ENCODE measurements at regions not wholly inside any gene's neighbourhood (a gene's known extent, or its start where the extent isn't known, plus 50 kb on each side); places are given as distances from the start of the nearest gene placed in this dataset.

DNA sequence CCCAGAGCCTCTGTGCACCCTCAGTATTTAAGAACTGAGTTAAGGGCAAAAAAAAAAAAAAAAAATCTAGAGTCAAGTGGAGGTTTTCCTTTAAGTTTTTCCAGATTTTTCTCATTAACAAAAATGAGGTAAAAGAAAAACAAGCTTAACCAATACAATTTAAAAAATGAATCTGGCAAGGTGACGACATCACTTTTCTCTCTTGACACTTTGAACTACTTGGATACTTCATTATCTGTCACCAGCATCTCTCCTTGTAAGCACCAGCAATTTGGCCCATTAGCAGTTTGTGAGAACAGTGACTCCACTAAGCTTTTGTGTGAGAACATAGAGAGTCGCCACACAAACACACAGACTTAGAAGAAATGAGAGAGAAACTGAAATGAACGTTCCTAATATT lies 345.7 kb upstream of the SLC30A5 start:
- DNase-seq (ENCODE audit: low read depth), result no peak

DNA sequence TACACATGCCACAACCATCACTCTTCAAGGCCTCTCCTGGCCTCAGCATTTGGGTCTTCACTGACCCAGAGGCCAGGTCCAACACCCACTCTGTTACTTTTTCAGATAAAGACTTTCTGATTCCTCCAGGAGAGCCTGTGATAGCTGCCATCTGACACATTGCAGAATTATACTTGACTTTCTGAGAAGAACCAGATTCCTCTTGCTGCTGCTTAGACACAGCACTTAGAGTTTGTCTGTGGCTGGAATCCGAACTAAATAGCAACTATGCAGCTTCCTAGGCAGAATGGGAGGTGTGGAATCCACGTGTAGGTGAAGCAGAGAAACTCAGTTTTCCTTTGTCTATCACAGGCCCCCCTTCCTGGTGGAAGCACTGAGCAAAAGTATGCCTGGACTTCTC lies 344.7 kb upstream of the SLC30A5 start:
- no peak for DNase-seq (ENCODE audit: low read depth)

DNA sequence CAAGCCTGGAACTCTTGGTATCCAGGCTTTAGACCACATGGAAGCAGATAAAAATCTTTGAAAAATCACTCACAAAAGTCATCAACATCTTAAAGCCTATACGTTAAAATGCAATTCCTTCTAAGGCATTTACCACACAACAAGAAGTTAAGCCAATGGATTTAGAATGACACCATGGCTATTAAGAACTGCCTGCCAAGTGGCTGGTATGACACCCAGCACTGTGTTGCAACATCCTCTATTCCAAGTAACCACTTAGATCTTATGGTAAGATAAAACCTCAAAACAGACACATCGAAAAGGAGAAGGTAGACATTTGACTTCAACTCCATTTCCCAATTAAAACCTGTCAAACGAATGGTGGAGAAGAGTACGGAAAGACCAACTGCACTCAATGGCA lies 344.2 kb upstream of the SLC30A5 start:
- no peak for DNase-seq (ENCODE audit: low read depth)

DNA sequence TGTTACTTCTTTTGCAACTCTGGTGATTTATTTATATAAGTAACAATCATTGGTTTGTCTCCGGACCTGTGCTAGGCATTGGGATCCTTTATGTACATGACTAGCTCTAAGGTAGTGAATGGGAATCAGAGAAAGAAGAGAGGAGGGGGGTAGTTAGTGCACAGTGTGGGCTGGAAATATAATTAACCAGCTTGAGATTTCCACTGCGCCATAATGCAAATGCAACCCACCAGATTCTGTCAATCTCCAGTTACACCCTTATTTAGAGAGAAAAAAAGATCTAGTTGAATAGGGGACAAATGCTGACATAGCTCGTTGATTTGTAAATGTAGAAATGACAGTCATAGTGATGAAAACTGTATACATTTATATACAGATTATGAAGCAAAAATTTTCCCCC lies 342.2 kb upstream of the SLC30A5 start:
- no peak for DNase-seq (ENCODE audit: low read depth)

DNA sequence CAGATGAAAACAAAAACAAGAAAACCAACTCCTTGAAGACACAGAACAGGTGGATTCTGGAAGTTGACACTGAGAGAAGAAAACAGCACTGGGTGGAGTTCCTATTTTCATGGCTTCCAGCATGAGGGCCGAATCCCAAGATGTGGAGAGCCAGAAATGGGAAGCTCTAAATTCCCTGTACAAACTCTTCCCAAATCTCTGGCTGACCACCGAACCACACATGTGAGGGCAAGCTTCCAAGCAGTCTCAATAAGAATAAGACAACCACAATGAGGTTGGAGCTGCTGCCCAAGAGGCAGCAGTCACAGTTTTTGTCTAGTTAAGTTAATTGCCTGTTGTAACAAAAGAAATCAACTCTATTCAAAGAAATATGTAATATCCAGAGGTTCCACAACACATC lies 339.3 kb upstream of the SLC30A5 start:
- no peak for DNase-seq (ENCODE audit: low read depth)

DNA sequence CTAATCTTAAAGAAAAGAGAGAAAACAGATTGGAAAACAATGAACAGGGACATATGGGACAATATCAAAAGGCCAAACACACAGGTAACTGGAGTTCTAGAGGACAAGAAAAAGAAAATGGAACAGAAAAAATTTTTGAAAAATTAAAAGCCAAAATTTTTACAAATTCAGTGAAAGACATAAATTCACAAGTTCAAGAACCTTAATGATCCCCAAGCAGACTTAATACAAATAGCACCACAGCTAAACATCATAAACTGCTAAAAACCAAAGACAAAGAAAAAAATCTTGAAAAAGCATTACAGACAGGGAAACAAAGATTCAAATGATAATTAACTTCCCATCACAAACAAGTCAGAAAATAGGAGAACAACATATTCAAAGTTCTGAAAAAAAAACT lies 338.5 kb upstream of the SLC30A5 start:
- DNase-seq (ENCODE audit: low read depth), result no peak

DNA sequence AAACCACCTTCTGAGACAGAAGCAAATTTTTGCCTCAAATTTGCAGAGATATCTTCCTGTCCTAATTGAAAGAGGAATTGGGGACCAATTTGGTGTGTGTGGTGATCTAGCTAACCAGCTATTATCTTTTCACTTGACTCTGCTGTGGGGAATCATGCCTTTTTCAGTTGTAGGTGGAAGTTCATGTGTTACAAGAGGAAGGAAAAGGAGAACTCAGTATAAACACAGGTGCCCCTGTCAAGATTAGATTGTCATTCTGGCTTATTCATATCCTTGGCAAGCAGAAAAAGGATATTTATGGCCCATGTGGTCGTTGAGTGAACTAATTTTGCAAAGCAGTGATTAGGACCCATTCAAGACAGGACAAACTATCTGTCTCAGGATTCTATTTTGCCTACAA lies 336.8 kb upstream of the SLC30A5 start:
- no peak for DNase-seq (ENCODE audit: low read depth)

DNA sequence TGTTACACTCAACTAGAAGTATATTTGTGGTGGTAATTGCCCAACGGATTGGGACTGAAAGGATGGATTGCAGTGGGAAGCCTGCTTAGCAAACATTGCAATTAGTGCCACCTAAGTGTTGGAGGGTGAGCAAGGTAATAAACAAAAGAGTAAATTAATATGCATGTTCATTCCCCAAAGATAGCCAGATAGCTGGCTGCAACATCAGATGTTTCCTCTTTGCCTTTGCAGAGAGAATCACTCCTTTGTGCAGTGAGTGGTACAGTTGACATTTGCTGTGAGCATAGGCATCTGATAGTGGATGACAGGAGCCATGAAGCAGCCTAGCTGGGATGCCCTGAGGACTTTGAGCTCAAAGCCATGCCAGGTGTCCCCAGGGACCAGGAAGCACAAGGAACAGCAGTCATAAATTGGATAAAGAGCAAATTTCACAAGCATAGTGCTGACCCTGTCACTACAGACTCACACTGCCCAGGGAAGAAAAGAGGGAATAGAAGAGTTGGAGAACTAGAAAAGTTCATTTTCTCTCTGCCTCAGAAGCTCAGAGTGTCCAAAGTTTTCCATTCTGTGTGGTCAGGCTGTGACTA lies 336.1 kb upstream of the SLC30A5 start:
- no peak for DNase-seq (ENCODE audit: low read depth)

DNA sequence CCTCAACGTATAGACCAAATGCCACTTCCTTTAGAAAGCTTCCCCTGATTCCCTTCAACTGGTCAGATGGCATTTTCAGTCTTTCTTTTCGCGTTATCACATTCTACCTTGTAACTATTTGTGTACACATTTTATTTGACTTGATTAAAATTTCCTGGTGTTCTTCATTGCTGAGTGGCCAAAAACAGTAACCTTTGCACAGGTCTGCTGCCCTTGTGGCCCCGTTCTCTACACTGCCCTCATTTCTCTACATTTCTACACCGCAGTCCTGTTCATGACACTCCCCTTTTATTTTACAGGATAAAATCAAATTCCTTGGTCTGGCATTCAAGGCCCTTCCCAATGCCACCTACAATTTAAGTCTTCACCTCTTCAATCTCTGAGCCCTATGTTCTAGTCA lies 334.2 kb upstream of the SLC30A5 start:
- no peak for DNase-seq (ENCODE audit: low read depth)

DNA sequence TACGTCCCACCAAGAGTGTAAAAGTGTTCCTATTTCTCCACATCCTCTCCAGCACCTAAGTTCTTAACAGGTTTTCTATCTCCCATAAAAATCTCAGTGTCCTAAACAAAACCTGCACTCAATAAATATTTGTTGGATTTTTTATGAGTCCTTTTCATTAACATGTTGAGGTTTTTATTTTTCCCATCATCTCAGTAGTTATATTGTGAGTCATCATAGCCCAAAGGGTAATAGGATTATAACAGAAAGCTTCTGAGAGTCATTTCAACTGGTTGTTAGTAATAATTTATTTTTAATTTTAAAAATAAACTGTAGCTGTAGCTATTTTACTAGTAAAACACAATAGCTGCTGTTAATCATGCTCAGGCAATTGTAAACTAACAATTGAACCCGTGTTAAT lies 331.6 kb upstream of the SLC30A5 start:
- DNase-seq (ENCODE audit: low read depth), result no peak

DNA sequence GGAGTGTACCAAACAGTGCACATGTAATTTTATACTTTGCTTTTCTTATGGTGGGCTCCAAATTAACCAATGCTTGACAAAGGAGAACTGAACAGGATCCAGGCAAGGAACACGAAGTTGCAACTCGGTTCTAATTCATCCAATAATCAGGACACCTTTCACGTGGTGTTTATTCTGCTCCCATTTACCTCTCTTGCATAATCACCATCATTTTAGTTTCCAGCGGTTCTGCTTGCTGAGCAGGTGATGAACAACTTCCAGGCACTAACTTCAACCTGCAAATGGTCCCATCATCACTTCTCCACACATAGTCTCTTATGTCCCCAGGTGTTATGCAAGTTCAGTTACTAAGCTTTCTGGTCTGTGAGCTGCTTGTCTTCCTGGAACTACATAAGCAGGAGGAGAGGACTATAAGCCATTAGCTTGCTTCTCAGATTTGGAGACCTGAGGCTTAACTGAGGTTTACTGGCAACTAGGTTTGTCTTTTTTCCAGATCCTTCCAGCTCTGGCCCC lies 326.8 kb upstream of the SLC30A5 start:
- DNase-seq (ENCODE audit: low read depth), result no peak

DNA sequence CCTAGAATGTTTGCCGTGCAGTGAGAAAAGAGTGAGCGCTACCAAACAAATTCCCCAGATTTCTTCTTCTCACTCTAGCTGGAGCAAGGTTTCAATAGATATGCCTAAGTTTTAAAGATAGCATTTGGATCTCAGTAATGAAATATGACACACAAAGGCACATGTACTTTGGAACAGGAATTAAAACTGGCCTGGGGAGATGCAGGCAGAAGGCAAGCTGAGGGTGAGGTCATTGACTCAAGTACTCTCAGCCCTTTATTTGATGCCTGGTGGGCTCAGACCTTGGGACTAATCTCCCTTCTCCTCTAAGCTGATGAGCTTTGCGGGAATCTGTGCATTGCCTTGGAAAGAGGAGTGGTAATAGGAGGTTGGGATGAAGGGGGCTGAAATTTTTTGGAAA lies 323.3 kb upstream of the SLC30A5 start:
- no peak for DNase-seq (ENCODE audit: low read depth)

DNA sequence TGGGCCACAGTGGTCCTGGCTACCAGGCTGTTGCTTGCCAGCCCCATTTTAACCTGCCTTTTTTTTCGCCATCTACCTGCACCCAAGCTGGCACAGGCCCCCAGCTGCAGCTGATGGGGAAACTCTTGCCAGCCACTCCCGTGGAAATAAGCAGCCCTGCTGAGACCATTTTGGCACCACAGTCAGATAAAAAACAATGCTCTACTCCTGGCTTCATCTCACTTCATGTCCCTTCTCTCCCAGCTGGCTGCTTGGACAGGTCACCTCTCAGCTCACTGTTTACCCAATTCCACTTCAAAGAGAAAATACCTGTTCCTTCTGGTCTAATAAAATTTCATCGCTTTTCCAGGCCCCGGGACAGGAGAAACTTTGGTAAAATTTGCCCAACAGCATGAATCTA lies 322.6 kb upstream of the SLC30A5 start:
- DNase-seq (ENCODE audit: low read depth), result no peak

DNA sequence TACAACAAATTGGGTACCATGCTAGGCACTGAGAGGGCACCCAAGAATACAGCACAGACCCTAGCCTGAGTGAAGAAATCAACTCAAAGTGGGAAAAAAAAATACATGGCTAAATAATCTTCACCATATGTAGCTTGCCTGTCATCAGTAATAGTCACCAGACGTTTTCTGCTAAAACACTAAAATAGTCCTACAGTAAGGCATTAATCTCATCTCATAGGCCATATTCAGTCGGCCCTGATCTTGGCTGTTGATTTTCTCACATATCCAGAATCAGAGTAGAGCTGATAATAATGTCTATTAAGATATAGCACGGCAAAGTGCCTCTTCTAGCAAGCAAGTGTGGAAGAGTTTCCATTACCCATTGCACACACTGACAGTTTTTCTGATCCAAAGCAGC lies 322.1 kb upstream of the SLC30A5 start:
- no peak for DNase-seq (ENCODE audit: low read depth)

DNA sequence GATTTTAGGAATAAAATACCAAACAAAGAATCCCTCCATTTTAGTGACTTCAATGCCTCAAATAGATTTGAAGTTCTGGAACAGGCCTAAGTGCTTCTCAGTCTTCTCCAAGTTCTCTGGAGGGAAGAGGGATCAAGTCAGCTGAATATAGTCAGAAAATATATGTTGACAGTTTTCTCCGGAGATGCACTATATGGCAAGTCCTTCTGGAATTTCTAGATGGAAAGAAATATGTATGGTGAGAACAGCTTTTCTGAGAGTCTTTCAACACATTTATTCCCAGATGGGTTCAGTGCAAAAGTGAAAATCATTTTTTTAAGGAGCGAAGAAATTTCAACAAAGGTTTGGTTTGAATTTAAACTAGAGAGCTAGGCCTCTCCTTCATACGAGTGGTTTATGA lies 317.4 kb upstream of the SLC30A5 start:
- DNase-seq (ENCODE audit: low read depth), result no peak

DNA sequence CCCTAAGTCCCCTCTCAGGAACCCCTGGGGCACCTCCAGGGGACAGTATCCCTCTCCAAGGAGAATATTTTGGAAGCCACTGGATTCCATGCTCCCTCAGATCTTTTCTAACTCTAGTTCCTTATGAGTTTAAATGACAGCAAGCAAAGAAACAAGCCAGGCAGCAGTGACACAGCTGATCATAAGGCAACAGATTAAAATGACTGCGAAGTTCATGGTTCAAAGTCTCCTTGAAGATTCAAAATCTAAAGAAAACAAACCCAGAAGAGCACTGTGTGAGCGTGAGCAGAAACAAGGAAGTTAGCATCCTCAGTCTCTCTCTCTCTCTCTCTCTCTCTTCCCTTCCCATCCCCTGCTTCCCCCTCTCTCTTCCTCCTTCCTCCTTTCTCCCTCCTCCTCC lies 316.7 kb upstream of the SLC30A5 start:
- DNase-seq (ENCODE audit: low read depth), result no peak

DNA sequence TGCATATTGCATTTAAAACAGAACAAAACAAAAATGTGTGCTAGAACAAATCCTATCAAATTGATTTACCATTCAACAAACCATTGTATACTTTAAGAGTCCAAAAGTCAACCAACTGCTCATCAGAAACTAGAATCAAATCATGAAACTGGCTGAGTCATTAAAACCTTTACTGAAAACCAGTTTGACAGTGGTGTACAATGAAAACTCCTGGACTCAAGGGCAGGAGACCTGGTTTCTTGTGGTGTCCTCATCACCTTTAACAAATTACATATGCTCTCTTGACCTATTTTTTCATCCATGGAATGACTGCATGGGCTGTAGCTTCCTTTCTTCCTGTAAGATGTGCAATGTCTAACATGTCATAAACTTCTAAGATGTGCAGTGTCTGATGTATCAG lies 315.3 kb upstream of the SLC30A5 start:
- DNase-seq (ENCODE audit: low read depth), result no peak

DNA sequence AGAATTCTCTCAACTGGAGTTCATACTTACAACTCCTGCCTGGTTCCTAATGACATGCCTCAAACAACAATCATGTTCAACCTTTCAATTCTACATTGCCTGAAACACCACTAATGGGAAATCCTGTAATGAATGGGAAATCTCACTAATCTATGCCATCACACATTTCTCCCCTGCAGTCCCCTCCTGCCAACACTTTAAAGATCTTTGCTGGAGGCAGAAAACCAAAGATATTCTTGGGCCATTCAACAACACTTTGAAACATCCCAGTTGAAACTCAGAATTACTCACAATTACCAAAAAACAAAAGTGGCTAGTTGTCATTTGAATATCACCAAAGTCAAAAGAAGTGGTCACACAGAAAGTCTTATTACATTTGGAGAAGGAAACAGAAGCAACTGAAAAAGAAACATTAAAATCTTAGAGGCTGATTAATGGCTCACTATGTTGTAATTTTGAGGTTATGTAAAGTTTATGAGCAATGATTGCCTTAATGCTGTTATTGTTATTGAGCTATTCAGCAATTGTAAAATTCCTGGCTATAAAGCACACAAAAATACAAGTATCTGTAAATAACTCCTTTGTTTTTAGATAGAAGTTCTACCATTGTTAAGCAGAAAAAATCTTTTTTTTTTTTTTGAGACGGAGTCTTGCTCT lies 313.4 kb upstream of the SLC30A5 start:
- DNase-seq (ENCODE audit: low read depth), result no peak

DNA sequence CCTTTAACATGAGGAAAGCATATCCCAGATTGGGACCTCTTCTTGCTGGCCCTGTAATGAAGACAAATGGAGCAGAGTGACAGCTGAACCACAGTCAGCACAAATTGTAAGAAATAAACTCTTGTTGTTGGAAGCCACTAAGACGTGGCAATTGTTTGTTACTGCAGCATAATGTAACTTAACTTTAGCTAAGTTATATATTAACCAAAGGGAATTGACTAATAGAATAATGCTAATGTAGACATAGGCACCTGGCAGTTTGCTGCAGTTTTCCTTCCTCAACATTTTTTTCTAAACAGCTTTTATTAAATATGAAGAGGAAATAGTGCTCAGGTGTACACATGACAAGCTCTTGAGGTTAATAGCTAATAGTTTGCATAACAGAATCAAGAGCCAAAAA lies 300.7 kb upstream of the SLC30A5 start:
- no peak for DNase-seq (ENCODE audit: low read depth)

DNA sequence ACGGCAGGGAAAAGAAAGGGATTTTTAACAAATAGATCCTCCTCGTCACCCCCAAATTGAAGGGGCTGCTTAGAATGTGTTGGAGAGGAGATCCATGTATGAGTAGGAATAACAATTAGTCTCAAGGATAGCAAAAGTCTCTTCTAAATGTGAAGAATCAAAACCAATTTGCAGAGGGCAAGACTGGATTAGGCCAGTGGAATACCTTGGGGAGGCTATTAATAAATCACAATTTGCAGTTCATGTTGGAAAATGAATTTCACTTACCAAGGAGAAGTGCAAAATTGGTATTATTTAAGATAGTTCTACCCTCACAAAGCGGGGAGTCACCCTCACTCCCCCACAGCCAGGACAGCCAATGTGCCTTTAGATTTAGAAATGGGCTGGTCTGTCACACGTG lies 299.8 kb upstream of the SLC30A5 start:
- no peak for DNase-seq (ENCODE audit: low read depth)

DNA sequence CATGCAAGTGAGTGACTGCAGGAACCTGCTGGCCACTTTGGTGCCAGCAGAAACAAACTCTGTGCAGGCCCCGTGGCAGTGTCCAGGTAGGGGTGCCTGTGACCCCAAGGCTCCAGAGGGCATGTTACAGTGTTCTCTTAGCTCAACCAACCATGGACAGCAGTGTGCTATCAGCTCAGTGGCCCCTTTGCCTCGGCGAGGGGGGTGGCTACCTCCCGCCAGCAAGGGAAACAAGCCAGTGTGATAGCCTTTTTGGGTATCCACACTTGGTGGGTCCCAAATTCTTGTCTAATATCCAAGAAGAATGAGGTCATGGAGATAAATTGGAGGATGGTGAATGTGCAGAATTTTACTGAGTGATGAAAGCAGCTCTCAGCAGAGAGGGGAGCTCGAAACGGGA lies 298.6 kb upstream of the SLC30A5 start:
- no peak for DNase-seq (ENCODE audit: low read depth)

DNA sequence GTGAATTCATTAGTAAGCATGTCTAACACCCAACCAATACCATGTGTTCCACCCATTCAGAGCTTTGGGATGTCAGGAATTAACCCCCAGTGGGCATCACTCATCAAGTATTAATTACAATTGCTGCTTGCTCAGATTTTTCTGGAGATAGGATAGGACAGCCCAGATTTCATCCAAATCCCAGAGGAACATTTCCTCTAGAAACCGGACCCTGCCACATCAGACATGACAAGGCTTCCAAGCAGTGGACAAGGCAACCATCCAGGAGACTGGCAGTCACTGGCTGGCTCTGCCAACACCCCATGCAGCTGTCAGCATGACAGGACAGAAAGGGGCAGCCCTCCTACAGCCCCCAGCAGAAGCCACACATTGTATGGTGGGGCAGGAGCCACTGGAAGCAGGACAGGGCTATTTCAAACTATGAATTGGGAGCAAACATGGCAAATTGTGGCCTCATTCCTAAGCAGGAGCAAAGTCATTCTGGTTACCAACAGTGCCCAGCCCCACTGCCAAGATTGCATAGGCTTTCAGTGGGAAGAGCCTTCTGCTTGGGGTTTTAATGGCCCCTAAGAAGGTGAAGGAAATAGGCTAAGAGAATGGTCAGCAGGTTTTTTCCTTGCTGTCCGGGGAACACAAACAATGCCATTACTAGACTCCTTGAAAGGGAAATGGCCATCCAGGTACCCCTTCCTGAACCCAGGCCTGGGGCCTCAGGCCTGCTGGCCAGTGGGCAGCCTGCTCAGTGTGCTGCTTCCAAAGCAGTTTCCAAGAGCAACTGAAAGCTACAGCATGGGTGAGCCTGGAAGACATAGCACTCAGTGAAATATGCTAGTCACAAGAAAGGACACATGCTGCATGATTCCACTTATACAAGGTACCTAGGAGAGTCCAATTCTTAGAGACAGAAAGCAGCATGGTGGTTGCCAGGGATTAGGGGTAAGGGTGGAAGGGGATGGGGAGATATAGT lies 294.7 kb upstream of the SLC30A5 start:
- DNase-seq (ENCODE audit: low read depth), result no peak

DNA sequence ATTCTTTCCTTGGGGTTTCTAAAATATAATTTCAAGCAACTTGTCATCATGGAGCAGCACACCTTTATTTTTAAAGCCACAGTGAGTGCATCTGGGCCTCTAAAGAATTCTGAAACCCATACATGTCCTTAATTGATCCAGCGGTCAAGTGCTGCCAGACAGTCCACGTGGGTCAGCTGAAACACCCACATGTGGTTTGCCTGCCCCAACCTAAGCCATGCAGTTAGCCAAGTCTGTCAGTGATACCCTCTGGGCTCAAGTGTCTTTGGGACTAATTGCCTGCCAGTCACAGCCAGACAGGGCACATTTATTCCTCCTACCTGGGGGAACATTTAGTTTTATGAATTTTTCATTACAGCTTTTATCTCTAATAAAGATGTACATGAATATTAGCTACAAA lies 291.4 kb upstream of the SLC30A5 start:
- DNase-seq (ENCODE audit: low read depth), result no peak
